AG09319 (cell line): ENCODE measurements at regions not wholly inside any gene's neighbourhood (a gene's known extent, or its start where the extent isn't known, plus 50 kb on each side); places are given as distances from the start of the nearest gene placed in this dataset.

Source experiments
- DNase-seq: peaks from one replicate; pipeline ENCODE4 v3.0.0-alpha.2; 2010; ENCODE audit warnings: low read depth; ENCODE audit errors: extremely low read depth
- CTCF ChIP-seq: IDR thresholded peaks from 2 replicates; pipeline ENCODE4 v1.5.1; 2011; ENCODE audit warnings: low read depth, mild to moderate bottlenecking, inconsistent platforms, low read length, moderate library complexity

DNA sequence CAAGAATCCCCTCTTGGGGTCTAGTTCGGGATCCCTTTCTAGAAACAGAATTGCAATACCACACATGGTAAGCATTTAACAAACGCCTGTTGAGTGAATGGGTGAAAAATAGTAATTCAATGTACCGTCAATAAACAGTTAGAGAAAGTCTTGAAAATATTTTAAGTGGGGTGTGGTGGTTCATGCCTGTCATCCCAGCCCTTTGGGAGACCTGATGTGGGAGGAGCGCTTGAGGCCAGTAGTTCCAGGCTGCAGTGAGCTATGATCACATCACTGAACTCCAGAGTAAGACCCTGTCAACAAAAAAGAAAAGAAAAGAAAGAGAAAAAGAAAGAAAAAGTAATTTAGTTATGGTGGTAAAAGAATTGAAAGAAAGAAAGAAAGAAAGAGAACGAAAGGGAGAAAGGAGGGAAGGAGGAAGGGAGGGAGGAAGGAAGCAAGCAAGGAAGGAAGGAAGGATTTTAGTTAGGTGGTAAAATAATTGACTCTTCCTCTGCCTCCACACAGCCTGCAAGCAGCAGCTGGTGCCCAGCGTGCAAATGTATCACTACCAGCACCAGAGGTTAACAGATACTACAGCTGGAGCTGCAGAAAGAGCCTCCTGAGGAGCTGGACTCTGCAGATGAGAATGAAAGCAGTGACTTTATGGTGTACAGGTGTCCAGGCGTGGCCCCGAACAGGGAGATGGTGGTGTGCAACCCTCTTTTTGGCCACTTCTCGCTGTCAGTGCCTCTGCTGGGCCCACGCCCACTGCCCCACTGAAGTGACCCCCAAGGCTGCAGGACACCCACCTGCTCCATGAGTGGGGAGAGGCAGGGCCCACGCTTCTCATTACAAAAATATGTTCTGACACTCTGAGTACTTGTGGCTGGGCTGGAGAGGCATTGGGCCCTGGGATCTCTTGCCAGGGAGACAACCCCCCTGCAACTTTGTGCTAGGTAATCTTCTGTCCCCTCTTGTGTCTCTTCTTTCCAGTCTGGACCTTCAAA, 135.4 kb downstream of the BAMBI start:
- DNase-seq: no peak
- no peak for TF ChIP-seq CTCF

- no peak for TF ChIP-seq CTCF
- no peak for DNase-seq
Observed at GRCh38 chr10:28815681-28816080, 138.4 kb downstream of the BAMBI start.

GRCh38 chr10:28822719-28823464, 145.6 kb downstream of the BAMBI start:
- no peak for DNase-seq
- no peak for TF ChIP-seq CTCF

- DNase-seq: no peak
- no peak for TF ChIP-seq CTCF
Observed at GRCh38 chr10:28823501-28824075, 146.3 kb downstream of the BAMBI start.

- no peak for TF ChIP-seq CTCF
- no peak for DNase-seq
Observed at GRCh38 chr10:28833313-28833712, 156.0 kb downstream of the BAMBI start.

DNA sequence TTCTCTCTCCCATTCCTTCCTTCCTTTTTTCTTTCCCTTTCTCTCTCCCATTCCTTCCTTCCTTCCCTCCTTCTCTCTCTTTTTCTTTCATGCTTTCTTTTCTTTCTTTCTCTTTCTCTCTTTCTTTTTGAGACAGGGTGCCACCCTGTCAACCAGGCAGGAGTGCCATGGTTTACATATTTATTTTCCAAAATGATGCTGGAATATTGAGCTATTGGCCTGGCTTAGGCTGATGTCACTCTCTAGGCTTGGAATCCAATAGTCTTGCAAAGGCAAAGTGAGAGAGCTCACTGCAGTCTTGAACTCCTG, 159.1 kb downstream of the BAMBI start:
- no peak for DNase-seq
- no peak for TF ChIP-seq CTCF
